ENCODE measurements at regions not wholly inside any gene's neighbourhood (a gene's known extent, or its start where the extent isn't known, plus 50 kb on each side); places are given as distances from the start of the nearest gene placed in this dataset.

DNA sequence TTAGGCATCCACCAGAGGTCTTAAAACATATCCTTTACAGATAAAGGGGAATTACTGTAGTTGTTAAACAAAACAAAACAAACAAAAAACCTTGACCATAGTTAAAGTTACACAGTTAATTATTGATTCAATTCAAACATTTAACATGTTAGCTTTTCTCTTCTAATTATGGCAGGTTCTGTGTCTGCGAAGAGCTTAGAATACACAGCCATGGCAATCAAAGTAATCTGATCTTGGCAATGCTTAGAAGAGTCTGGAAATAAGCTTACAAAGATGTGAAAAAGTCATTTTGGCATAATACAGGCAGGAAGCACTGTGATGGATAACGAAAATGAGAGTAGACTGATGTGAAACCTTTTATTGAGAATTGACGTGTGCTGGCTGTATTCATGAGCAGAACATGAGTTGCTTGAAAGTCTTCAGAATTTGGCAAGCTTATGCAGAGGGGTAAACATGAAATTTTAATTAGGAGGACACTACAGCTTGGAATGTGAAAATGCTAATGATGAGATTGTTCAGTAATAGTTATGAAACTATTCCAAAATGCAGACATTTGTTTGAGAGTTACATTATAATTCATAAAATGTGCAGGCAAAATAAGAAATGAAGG, 629.6 kb downstream of the FSCB start:
- no peak overlapping the region for H3K9ac ChIP-seq (ENCODE audit: low read length)
- Mint-ChIP-seq H3K4me3 (no peak overlapping the region), H3K27ac (no peak overlapping the region), H3K9me3 (ENCODE audit: insufficient read depth) (no peaks in the 10 kb centered on the region), H3K27me3 (no peaks in the 10 kb centered on the region), H3K4me1 (no peaks in the 10 kb centered on the region)
- H3K79me2 ChIP-seq (ENCODE audit: control insufficient read depth, insufficient read depth, low read length): no peaks in the 10 kb centered on the region
- ChIA-PET CTCF (no interaction called here), POLR2A (no interaction called here)
- H3K4me3 ChIP-seq (ENCODE audit: control extremely low read depth in 1 of 5, extremely low read depth in 1 of 5, insufficient read depth in 1 of 5, low read depth in 2 of 5, low read length in 4 of 5): no peak overlapping the region
- H4K20me1 ChIP-seq (ENCODE audit: control insufficient read depth, insufficient read depth, low read length, poor library complexity, severe bottlenecking): no peaks in the 10 kb centered on the region
- H3K9me3 ChIP-seq (ENCODE audit: control extremely low read depth in 1 of 3, control insufficient read depth in 2 of 3, insufficient read depth in 1 of 3, low read length in 2 of 3): no peaks in the 10 kb centered on the region
- no peak overlapping the region for H2AFZ ChIP-seq (ENCODE audit: insufficient read depth, low read depth, low read length, poor library complexity, severe bottlenecking)
- H3K27ac ChIP-seq (ENCODE audit: low read length in 2 of 2): no peak overlapping the region
- intact Hi-C loops (cut with micrococcal nuclease): no loop called here
- no peaks in the 10 kb centered on the region for H3K4me1 ChIP-seq (ENCODE audit: control insufficient read depth in 2 of 2, insufficient read depth in 2 of 2, low read length in 2 of 2)
- WGBS (ENCODE audit: insufficient coverage): 85% methylated on average over 2 of the region's 3 CpGs
- ATAC-seq (ENCODE audit: low read depth) (no peak), DNase-seq (no peak)
- H3K4me2 ChIP-seq (replicated peaks; ENCODE audit: low read depth, low read length, poor library complexity, severe bottlenecking): no peak overlapping the region
- no peaks in the 10 kb centered on the region for H3K36me3 ChIP-seq (replicated peaks in 1 of 2; ENCODE audit: control extremely low read depth in 1 of 2, control insufficient read depth in 1 of 2, extremely low read depth in 1 of 2, insufficient read depth in 2 of 2, low read length in 1 of 2)
- no peak for TF ChIP-seq EZH2 (IDR thresholded peaks at IDR 0.05; ENCODE audit: borderline replicate concordance, insufficient read depth, low read depth, low read length, poor library complexity, severe bottlenecking)
- TF ChIP-seq, protein P1, sequence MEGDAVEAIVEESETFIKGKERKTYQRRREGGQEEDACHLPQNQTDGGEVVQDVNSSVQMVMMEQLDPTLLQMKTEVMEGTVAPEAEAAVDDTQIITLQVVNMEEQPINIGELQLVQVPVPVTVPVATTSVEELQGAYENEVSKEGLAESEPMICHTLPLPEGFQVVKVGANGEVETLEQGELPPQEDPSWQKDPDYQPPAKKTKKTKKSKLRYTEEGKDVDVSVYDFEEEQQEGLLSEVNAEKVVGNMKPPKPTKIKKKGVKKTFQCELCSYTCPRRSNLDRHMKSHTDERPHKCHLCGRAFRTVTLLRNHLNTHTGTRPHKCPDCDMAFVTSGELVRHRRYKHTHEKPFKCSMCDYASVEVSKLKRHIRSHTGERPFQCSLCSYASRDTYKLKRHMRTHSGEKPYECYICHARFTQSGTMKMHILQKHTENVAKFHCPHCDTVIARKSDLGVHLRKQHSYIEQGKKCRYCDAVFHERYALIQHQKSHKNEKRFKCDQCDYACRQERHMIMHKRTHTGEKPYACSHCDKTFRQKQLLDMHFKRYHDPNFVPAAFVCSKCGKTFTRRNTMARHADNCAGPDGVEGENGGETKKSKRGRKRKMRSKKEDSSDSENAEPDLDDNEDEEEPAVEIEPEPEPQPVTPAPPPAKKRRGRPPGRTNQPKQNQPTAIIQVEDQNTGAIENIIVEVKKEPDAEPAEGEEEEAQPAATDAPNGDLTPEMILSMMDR (IDR thresholded peaks at IDR 0.05): no peak
- H3K27me3 ChIP-seq (replicated peaks in 1 of 4; ENCODE audit: control extremely low read depth in 1 of 4, control insufficient read depth in 3 of 4, insufficient read depth in 4 of 4, low read length in 3 of 4): no peaks in the 10 kb centered on the region

DNA sequence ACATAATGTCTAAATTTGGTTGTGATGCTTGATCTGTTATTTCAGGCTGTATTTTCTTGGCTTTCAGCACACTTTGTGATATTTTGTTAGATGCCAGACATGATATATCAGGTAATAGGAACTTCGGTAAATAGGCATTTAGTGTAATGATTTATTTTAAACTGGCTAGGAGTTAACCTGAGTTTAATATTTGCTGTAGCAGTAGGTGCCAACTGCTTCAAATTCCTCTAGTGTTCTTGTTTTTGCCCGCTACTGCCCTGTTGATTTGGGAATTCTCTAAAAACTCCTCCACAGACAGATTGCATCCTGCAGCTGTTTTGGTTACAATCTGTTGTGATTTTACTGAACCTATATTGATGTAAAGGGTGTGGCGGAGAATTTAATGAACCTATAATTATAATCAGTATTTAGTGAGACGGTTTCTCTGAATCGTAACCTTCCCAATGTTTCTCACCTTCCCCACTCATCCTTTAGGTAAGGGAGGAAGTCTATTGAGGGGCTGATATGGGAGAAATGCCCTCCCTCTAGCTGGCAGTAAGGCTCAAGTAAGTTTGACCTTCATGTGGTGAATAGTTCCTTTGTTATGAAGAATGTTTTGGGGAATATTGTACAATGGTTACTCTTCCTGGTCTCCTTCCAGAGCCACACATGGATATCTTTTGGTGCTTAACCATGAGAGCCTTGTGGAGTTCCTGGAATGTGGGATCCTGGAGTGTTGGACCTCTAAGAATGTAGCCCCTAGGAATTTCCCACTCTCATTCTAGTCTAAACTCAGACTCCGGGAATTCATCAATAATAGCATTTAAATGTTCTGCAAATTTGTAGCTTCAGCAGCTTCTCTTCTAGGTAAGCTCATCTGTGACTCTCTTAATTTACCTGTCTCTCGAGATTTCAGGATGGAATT, 634.1 kb downstream of the FSCB start:
- TF ChIP-seq EZH2 (IDR thresholded peaks at IDR 0.05; ENCODE audit: borderline replicate concordance, insufficient read depth, low read depth, low read length, poor library complexity, severe bottlenecking): no peak
- Mint-ChIP-seq H3K4me3 (no peak overlapping the region), H3K27me3 (no peaks in the 10 kb centered on the region), H3K9me3 (ENCODE audit: insufficient read depth) (no peaks in the 10 kb centered on the region), H3K27ac (no peak overlapping the region), H3K4me1 (no peaks in the 10 kb centered on the region)
- Histone ChIP-seq H3K9ac (ENCODE audit: low read length) (no peak overlapping the region), H4K20me1 (ENCODE audit: control insufficient read depth, insufficient read depth, low read length, poor library complexity, severe bottlenecking) (no peaks in the 10 kb centered on the region), H3K4me1 (ENCODE audit: control insufficient read depth in 2 of 2, insufficient read depth in 2 of 2, low read length in 2 of 2) (no peaks in the 10 kb centered on the region), H3K36me3 (replicated peaks in 1 of 2; ENCODE audit: control extremely low read depth in 1 of 2, control insufficient read depth in 1 of 2, extremely low read depth in 1 of 2, insufficient read depth in 2 of 2, low read length in 1 of 2) (no peaks in the 10 kb centered on the region), H3K27me3 (replicated peaks in 1 of 4; ENCODE audit: control extremely low read depth in 1 of 4, control insufficient read depth in 3 of 4, insufficient read depth in 4 of 4, low read length in 3 of 4) (no peaks in the 10 kb centered on the region), H3K4me2 (replicated peaks; ENCODE audit: low read depth, low read length, poor library complexity, severe bottlenecking) (no peak overlapping the region), H2AFZ (ENCODE audit: insufficient read depth, low read depth, low read length, poor library complexity, severe bottlenecking) (no peak overlapping the region), H3K9me3 (ENCODE audit: control extremely low read depth in 1 of 3, control insufficient read depth in 2 of 3, insufficient read depth in 1 of 3, low read length in 2 of 3) (peaks cover 0 to 3% (median 0%) of the 10 kb centered on the region in 3 donors), H3K27ac (ENCODE audit: low read length in 2 of 2) (no peak overlapping the region), H3K4me3 (ENCODE audit: control extremely low read depth in 1 of 5, extremely low read depth in 1 of 5, insufficient read depth in 1 of 5, low read depth in 2 of 5, low read length in 4 of 5) (no peak overlapping the region), H3K79me2 (ENCODE audit: control insufficient read depth, insufficient read depth, low read length) (no peaks in the 10 kb centered on the region)
- ATAC-seq (ENCODE audit: low read depth) (no peak), DNase-seq (no peak)
- CTCF ChIA-PET: no interaction called here
- POLR2A ChIA-PET: no interaction called here
- WGBS (ENCODE audit: insufficient coverage): no CpG with 5 or more reads among the region's 7 CpGs
- intact Hi-C loops (cut with micrococcal nuclease): no loop called here

Measured in B cell (primary cell).